Activated effector memory CD4-positive, alpha-beta T cell treated with anti-CD3 and anti-CD28 coated beads, Interleukin-2, amount 50 U/mL, for 16 hours (primary cell): ENCODE measurements at regions not wholly inside any gene's neighbourhood (a gene's known extent, or its start where the extent isn't known, plus 50 kb on each side); places are given as distances from the start of the nearest gene placed in this dataset.
"Not testable (repeated sequence)": the region's sequence is repeated elsewhere in the genome, so short reads cannot be mapped to it uniquely, and the experiment has no call there.

Source experiments
- DNase-seq: peaks from one replicate; pipeline ENCODE4 v3.0.0-alpha.2; 2020

DNA sequence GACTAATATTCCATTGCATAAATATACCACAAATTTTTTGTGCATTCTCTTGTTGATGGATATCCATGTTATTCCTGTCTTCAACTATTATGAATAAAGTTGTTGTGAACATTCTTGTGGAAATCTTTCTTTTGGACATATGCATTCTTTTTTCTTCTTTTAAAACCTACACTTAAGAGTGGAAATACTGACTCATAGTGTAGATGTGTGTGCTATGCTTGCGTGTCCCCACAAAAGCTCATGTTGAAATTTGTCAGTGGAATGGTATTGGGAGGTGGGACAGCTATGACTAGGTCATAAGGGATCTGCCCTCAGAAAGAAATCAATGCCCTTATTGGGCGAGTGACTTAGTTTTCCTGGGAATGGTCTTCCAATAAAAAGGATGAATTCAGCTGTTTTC is 203.6 kb upstream of the PRSS58 start:
- DNase-seq = no peak

DNA sequence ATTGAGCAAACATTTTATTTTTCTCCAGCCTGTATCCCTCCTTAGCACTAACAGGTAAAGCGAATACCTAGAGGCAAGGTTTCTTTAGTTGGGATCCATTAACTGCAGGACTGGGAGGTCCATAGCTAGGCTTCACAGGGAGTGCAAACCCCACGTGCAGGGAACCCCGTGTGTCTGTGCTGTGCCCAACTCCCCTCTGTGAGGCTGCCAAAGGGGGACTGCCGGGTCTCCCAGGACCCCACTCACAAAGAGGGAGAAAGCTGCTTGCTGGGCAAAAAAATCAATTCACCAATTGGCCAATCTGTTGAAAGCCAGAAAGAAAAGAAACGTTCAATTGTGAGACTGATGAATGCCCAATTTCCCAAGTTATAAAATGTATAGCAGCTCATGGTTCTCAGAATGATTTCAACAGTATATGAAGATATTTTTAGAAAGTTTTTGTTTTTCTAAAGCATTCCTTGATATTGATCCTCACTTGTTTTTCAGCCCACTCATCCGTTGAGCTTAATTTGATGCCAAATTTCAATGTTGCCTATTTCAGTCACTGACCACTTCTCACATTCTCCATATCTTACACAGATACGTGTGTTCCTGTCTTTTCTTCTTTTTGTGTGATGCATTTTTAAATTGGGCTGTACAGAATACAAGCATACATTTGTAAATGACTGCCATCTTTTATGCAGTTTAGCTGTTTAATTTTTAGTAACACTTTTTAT is 202.7 kb upstream of the PRSS58 start:
- no peak for DNase-seq

DNA sequence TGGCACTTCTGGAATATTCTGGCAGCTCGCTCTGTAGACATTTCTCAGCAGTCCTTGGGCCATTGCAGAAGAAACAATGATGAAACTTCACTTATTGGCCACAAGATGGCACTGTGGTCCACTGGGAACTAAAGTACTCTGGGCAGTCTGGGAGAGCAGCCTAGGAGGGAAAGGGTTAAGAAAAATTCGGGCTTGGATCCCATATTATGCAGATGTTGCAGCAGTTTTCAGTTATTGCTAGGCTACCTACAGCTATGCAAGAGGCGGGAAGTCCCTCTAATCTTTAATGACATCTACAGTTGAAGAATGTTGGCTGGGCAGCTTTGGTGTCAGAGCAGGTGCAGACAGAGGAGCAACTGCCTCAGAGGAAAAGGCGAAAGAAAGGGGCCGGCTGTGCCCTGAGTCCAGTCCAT is 201.7 kb upstream of the PRSS58 start:
- DNase-seq = no peak

DNA sequence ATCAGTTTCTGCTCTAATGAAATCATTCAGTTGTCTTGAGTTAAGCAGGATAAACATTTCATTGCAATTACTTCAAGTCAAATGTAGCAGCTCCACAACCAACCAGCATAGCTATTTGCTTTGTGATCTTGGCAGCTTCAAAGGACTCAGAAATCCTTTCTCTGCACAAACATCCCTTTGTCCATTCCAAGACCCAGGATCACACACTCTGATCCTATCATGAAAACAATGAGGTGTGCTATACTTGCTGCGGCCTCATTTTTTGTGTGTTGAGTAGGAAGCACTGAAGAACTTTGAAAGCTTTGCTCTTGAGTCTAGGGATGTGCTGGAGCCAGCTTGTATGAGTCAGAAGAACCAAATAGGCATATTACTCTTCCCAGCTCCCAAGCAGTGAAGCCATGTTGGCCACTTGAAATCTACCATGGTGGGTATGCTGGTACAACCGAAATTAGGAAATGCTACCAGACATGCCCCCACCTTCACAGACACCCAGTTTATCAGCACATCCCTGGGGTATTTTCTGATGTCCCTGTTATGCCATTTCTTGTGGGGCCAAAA is 199.4 kb upstream of the PRSS58 start:
- no peak for DNase-seq

DNA sequence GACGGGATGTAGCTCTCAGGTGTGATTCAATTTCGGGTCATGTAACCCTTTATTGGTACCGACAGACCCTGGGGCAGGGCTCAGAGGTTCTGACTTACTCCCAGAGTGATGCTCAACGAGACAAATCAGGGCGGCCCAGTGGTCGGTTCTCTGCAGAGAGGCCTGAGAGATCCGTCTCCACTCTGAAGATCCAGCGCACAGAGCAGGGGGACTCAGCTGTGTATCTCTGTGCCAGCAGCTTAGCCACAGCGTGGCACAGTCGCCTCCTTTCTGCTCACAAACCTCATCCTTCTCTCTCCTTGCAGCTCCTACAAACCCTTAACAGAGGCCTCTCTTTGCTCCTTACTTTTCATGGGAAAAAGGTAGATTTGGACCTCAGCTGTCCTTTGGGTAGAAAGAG is 197.5 kb upstream of the PRSS58 start:
- DNase-seq = no peak

DNA sequence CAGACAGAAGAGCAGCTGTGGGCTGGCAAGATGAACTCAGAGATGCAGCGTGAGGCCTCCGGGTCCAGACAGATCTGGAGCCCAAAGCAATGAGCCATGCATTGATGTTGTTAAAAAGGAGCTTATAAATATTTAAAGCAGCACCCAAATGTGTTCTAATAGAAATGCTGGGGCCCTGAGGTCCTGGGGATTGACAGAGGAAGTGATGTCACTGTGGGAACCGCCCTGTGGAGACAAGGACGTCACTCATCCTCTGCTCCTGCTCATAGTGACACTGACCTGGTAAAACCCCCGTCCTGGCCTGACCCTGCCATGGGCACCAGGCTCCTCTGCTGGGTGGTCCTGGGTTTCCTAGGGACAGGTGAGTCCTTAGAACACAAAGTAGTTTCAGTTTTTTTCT is 197.0 kb upstream of the PRSS58 start:
- DNase-seq = peak; percentile 73

DNA sequence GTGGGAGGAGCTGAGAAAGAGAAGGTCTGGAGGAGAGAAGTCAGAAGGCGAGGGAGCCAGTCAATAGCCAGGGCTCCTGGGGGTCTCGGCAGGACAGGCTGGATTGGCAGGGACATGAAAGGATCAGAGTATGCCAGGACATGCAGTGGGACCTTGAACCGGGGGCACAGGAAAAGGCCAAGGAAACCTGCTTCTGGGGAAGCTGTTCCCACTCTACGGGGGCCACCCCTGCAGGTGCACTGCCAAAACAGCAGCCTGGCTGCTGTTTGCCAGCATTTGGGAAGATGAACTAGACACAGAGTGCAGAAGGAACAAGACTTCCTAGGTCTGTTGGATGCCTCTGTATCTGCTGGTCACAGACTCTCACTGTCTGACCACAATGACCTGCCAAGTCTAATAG is 194.9 kb upstream of the PRSS58 start:
- no peak for DNase-seq

DNA sequence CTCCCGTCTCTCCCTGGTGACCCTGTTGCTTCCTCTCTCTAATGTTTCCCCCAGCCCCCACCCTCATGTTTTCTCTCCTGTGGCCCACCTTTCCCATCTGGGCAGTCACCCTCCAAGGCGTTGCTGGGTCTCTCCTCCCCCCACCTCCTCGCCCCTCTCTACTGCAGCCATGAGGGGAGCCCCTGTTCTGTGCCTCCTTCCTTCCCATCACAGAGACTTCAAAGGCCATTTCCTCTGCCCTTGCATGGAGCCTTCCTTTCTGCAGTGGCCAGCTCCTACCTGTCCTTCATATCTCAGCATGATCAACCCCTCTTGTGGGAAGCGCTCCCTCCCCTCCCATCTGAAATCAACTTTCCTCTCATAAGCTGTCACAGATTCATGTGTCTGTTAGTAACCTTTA is 194.0 kb upstream of the PRSS58 start:
- DNase-seq = no peak

DNA sequence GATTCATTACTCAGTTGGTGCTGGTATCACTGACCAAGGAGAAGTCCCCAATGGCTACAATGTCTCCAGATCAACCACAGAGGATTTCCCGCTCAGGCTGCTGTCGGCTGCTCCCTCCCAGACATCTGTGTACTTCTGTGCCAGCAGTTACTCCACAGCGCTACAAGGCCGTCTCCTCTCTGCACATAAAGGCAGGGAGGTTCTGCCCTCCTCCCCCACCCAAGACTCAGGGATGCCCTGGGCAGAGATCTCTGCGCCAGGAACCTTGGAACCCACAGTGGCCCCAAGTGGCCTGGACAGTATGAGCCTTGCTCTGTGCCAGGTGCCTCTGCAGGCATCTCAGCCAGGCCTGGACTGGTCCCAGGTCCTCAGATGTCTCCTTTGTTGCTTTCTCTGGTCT is 193.4 kb upstream of the PRSS58 start:
- DNase-seq = no peak

DNA sequence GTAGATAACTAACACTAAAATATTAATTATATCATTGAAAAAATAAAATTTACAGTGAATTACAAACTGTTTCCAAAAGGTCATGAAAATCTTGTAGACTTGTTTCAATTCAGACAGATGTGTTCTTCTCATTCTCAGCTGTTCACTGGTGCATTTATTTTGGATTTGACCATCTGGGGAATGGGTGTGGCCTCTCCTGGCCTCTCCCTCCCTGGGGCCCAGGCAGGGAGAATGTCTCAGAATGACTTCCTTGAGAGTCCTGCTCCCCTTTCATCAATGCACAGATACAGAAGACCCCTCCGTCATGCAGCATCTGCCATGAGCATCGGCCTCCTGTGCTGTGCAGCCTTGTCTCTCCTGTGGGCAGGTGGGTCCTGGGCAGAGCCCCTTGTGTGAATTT is 192.8 kb upstream of the PRSS58 start:
- DNase-seq = no peak

DNA sequence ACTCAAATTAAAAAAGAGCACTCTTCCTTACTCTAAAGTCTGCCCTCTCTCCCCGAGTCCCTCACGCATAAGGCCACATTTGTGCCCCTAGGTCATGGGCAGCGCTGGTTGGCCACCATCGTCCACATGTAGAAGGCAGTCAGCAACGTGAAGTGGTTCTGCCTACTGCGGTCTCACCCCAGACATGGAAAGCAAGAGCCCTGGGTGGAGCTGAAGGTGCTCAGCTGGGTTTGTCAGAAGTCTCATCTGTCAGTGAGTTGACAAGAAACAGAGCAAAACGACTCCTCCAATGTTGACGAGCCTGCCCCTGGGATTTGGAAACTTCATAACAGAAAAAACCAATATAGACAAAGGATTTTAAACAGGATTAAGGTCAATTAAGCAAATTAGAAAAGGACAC is 192.3 kb upstream of the PRSS58 start:
- DNase-seq = no peak

DNA sequence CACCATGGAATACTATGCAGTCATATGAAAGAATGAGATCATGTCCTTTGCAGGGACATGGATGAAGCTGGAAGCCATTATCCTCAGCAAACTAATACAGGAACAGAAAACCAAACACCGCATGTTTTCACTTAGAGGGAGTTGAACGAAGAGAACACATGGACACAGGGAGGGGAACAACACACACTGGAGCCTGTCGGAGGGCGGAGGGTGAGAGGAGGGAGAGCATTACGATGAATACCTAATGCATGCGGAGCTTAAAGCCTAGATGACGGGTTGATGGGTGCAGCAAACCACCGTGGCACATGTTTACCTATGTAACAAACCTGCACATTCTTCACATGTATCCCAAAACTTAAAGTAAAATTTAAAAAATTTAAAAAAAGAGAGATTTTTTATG is 191.0 kb upstream of the PRSS58 start:
- not testable (repeated sequence) for DNase-seq

DNA sequence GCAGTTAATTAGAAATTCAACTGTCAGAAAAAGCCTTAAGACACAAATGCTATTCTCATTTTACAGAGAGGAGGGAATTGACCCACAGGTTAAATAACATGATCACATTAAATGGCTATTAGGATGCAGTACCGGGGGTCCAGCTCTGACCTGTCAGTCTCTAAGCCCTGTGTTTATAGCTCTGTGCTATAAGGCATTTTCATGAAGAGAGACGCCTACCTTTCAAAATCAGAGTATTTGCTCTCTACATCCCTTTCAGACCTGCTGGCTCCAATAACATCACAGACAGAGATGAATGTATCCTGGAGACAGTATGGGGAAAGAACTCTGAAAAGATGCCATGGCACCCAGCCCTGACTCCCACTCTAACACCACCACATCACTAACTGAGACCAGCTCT is 189.9 kb upstream of the PRSS58 start:
- no peak for DNase-seq

DNA sequence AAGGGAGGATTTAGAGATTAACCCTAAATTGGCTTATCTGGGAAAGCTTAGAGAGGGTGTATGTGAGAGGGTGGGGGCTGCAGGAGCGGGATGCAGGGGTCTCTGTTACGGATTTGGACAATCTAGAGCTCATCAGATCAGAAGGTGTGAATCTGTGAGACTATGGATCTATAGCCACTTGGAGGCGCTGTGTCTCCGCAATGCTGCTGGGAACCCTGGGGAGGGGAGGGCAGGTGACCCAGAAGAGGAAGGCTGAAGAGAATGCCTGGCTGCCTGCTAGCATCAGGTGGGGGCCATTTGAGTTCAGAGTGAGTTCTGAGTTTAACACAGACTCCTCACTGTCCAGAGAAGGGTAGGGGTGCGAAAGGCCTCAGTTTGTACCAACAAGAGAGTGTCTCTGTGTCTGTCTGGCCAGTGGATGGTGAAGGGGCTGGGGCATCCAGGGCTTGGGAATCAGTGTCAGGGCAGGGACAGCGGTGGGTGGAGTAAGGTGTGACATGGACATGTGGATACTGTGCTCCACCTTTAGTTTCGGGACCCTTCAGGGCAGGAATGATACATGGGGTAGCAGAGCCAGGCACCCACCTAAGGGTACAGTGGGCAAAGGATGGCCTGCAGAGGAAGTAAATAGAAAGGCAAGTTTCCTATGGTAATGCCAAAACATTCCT is 187.3 kb upstream of the PRSS58 start:
- DNase-seq = peak; percentile 72

DNA sequence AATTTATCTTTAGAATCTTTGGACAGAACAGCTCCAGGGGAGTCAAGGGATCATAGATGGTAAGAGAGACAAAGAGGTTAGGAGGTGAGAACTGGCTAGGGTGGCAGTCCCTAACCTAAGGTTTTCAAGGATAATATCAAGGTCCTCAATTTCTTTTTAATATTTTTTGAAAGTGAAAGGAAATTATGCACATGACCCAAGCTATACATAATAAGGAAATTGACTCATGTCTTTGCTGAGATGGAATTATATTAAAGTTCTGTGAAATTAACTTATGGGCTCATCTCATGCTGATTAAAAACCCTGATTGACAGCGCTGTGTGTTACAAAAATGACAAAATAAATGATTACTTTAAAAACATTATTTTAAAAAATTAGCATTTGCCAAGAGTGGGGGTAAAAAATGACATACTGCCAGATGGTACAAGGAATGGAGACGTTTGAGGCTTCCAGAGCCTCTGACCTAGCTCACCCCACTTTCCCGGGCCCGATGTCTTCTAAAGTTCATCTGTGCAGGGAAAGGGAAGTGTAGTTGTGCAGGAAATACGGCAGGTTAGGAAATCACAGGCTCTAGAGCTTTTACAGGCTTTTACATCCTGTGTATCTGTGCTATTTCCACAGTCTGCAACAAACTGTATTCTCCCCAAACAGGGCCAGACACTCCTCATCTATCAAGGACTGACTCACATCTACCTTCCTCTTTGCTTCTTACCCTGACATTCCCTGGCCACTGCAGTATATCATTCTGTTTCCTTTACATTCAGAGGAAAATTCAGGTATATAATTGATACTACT is 185.6 kb upstream of the PRSS58 start:
- no peak for DNase-seq

DNA sequence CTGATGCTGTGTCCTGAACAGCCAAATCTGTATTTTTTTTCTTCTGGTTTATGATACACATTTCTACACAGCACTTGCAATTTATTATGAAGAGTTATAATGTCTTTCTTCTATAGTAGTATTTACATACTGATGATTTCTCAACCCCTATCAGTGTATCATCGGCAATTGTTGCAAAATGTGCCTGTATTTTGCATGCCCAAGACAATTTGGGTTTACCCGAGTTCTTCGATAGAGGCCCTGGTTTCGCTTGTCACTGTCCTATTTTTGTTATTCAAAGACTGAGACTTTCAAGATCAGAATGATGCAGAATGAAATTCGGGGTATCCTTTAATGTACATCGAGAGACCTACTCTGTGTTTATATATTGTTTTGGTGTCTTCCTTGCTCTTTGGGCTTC is 184.5 kb upstream of the PRSS58 start:
- DNase-seq = no peak

DNA sequence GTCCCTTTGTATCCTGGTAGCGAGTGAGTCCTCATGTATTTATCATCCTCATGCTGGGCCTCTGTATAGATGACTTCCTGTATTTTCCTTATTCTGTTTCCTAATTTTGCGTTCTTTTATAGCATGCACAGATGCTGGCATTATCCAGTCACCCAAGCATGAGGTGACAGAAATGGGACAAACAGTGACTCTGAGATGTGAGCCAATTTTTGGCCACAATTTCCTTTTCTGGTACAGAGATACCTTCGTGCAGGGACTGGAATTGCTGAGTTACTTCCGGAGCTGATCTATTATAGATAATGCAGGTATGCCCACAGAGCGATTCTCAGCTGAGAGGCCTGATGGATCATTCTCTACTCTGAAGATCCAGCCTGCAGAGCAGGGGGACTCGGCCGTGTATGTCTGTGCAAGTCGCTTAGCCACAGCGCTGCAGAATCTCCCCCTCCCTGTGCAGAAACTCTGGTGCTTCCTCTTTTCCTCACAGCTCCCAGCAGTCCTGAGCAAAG is 183.1 kb upstream of the PRSS58 start:
- no peak for DNase-seq

DNA sequence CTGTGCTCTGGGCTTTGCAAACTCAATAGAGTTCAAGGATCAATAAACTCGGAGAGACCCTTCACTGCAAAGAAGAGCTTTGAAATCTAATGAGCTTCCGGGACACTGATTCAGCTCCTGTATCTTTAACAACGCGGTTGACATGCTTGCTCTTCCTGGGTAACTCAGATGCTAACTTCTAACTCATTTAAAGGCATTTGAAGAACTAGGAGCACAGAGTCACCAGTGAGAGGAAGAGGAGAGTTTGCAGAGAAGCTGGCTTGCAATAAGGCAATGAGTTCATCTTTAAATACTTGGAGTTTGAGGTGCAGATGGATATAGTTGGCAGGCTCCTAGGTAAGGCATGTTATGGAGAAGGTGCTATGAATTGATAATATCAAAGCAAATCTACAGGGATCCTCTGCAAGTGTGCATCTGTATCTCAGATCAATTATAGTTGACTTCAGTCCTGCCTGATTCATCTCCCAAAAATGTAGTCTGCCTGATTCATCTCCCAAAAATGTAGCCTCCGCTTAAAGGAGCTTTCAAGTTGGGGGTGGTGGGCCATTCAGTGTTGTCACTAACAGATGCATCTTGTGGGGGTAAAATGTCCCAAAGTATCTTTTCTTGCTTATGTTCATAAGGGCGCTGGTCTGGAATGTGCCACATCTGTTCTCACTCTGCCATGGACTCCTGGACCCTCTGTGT is 182.5 kb upstream of the PRSS58 start:
- DNase-seq = no peak

DNA sequence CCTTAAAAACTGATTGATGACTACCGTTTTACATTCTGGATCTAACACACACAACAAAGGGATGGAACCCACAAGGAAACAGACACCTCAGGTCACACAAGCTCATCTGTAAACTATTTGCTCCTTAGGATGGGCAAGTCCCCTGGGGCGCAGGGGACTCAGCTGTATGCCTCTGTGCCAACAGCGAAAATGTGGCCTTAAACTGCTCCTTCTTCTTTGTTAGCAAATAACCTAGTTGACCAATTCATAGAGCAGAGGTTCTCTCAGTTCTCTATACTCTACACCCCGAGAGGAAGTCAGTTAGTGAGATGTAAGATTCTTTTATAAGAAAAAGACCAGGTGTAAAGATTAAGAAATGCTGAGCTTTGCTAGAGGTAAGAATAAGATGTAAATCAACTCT is 181.9 kb upstream of the PRSS58 start:
- no peak for DNase-seq

DNA sequence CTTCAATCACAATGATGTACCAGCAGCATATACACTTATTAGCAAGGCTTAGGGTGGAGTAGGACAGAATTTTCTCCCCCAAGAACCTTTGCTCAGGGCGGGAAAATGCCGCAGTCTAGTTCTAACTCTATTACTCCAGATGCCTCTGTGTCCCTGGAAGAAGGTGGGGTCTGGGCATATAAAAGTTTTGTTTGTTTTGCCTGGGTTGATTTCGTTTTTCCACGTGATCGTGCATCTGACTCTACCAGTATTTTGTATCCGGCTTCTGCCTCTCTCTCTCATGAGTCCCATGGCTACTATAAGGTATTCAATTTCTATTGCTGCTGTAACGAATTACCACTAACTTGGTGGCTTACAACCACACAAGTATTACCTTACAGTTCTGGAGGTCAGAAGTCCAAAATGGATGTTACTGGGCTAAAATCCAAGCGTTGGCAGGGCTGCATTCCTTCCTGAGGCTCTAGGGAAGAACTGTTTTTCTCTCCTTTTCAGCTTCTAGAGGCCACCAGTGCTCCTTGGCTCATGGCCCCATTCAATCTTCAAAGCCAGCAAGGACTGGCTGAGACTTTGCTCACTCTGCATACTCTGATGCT is 181.2 kb upstream of the PRSS58 start:
- DNase-seq = no peak

DNA sequence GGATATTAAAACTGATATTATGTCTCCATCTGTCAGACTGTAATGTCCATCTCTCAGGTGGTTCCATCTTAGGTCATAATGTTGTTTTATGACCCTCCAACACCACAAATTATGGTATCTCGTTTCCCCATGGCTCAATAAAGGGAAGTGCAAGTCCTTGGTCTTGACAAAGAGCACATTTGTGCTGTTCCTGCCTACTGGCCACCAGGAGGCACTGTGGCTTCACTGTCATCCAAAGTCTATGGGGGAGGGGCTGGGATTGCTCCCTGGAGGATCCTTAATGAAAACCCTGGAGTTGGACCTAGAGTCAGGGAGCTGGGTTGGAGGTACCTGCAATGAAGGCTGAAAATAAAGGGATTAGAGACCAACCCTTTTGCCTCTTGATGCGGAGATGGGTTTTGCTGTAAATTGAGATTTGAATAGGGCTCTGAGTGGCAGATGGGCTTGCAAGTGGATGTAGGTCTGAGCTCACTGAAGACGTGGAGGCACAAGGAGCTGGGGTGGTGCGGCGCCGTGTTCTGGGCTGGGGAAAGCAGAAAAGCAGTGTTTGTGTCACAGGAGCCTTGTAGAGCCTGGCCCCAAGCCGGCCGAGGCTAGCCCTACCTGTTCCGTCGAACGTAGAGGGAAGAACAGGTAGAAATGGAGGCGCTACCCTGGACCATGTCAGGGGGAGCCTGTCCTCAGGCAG is 180.5 kb upstream of the PRSS58 start:
- DNase-seq = peak; percentile 74

DNA sequence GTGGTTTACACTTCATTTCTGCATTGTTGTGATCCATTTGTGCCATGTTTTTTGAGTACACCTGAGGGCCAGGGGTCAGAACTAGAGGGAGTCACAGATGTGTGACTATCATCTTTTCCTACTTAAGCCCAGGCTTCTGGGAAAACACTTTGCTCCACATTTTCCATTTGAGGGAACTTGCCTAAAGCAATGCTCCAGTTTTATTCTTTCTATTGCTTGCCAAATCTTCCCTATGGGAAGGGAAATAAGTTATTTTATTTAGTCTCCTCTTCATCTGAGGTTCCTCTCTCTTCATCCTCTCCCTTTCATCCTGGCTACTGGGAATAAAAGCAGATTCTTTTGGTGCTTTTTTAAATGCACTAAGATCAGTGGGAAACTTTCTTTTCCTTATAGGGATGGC is 179.9 kb upstream of the PRSS58 start:
- no peak for DNase-seq
